ENCODE measurements at regions not wholly inside any gene's neighbourhood (a gene's known extent, or its start where the extent isn't known, plus 50 kb on each side); places are given as distances from the start of the nearest gene placed in this dataset.
A peak's percentile ranks its signal among the peaks of the same experiment; 100 is the strongest.
"Not testable (repeated sequence)": the region's sequence is repeated elsewhere in the genome, so short reads cannot be mapped to it uniquely, and the experiment has no call there.

GRCh38 chr6:144624246-144624645 lies 339.1 kb downstream of the UTRN start:
- no peak for DNase-seq

GRCh38 chr6:144624716-144625115 lies 339.6 kb downstream of the UTRN start:
- no peak for DNase-seq

GRCh38 chr6:144630857-144631256 lies 345.7 kb downstream of the UTRN start:
- DNase-seq = no peak

GRCh38 chr6:144632266-144632665 lies 347.1 kb downstream of the UTRN start:
- DNase-seq = no peak

GRCh38 chr6:144633886-144634285 lies 348.8 kb downstream of the UTRN start:
- DNase-seq = no peak

GRCh38 chr6:144634371-144634770 lies 349.2 kb downstream of the UTRN start:
- no peak for DNase-seq

- DNase-seq = no peak
These were observed 349.9 kb downstream of the UTRN start for GRCh38 chr6:144635051-144635450.

- not testable (repeated sequence) for DNase-seq
These were observed 350.9 kb downstream of the UTRN start for GRCh38 chr6:144636025-144636424.

- peak; percentile 71 to 89 for DNase-seq
These were observed 352.4 kb downstream of the UTRN start for GRCh38 chr6:144637541-144637940.

- no peak for DNase-seq
These were observed 354.5 kb downstream of the UTRN start for GRCh38 chr6:144639654-144640053.

- DNase-seq = no peak
These were observed 356.2 kb downstream of the UTRN start for GRCh38 chr6:144641286-144641685.

- DNase-seq = no peak
These were observed 359.6 kb downstream of the UTRN start for GRCh38 chr6:144644776-144645175.

- DNase-seq = no peak
These were observed 361.2 kb downstream of the UTRN start for GRCh38 chr6:144646093-144647056.

GRCh38 chr6:144647406-144647964 lies 362.4 kb downstream of the UTRN start:
- DNase-seq = no peak

GRCh38 chr6:144647971-144648651 lies 363.0 kb downstream of the UTRN start:
- DNase-seq = no peak

- no peak for DNase-seq
These were observed 363.9 kb downstream of the UTRN start for GRCh38 chr6:144649085-144649484.

- no peak for DNase-seq
These were observed 366.1 kb downstream of the UTRN start for GRCh38 chr6:144651234-144651633.

- DNase-seq = no peak
These were observed 367.3 kb downstream of the UTRN start for GRCh38 chr6:144652292-144652891.

GRCh38 chr6:144653885-144654505 lies 368.9 kb downstream of the UTRN start:
- DNase-seq = peak; percentile 79 to 80

- no peak for DNase-seq
These were observed 369.4 kb downstream of the UTRN start for GRCh38 chr6:144654506-144654905.

- DNase-seq = no peak
These were observed 370.2 kb downstream of the UTRN start for GRCh38 chr6:144655376-144655775.

GRCh38 chr6:144657691-144658090 lies 372.6 kb downstream of the UTRN start:
- DNase-seq = no peak
